Endothelial cell of umbilical vein (primary cell): ENCODE measurements at regions not wholly inside any gene's neighbourhood (a gene's known extent, or its start where the extent isn't known, plus 50 kb on each side); places are given as distances from the start of the nearest gene placed in this dataset.

Source experiments
- BruUV-seq: library from RNA; stranded (reverse); fragments of 400-500 nt; replicated peaks from 2 replicates; lab custom pipeline; 2021; lab: Mats Ljungman, UMichigan
- CTCF ChIA-PET: fragments of 300-600, 350-600 bp; sonication (Branson Sonifier 250); formaldehyde crosslinking; loops from one replicate; lab custom pipeline; 2021; ENCODE audit warnings: antibody characterized with exemption, inconsistent platforms; lab: Charles Lee
- POLR2A ChIA-PET: fragments of 300-600, 350-600 bp; sonication (Branson Sonifier 250); formaldehyde crosslinking; loops from one replicate; lab custom pipeline; 2021; ENCODE audit warnings: antibody characterized with exemption, inconsistent platforms; lab: Charles Lee
- DNase-seq: peaks from one replicate; pipeline ENCODE4 v3.0.0-alpha.2; 2011; ENCODE audit warnings: low read depth, low spot score
- FAIRE-seq: peaks from 2 replicates; lab custom pipeline; 2011; peaks lifted over from hg19 to GRCh38; lab: Jason Lieb, UNC
- H2AFZ ChIP-seq: 2 replicates; pipeline ENCODE4 v1.6.0; 2012; ENCODE audit warnings: low read depth, low read length, control low read depth, inconsistent platforms
- H3K27ac ChIP-seq: 2 replicates; pipeline ENCODE4 v1.5.1; 2011; ENCODE audit warnings: low read depth, mild to moderate bottlenecking, control low read depth, low read length, moderate library complexity; ENCODE audit not compliant: insufficient read depth
- H3K27me3 ChIP-seq, 2 experiments: 2 replicates each; pipeline versions ENCODE4 v1.6.0 to v1.6.1; 2011; ENCODE audit warnings: low read length in 2 of 2, mixed read lengths in 1 of 2; ENCODE audit not compliant: control insufficient read depth in 2 of 2, insufficient read depth in 2 of 2
- H3K36me3 ChIP-seq, 2 experiments: 2 replicates in 1 of 2; 3 replicates in 1 of 2; pipeline ENCODE4 v1.5.1; 2011; ENCODE audit warnings: low read length in 2 of 2, mild to moderate bottlenecking in 1 of 2, moderate library complexity in 1 of 2; ENCODE audit not compliant: control insufficient read depth in 2 of 2, insufficient read depth in 2 of 2; ENCODE audit errors: extremely low read depth in 1 of 2
- H3K4me1 ChIP-seq: 3 replicates; pipeline ENCODE4 v1.5.1; 2011; ENCODE audit warnings: mild to moderate bottlenecking, low read length; ENCODE audit not compliant: control insufficient read depth, insufficient read depth; ENCODE audit errors: extremely low read depth
- H3K4me2 ChIP-seq: 2 replicates; pipeline ENCODE4 v1.6.1; 2011; ENCODE audit warnings: low read length, control low read depth, mixed read lengths; ENCODE audit not compliant: insufficient read depth
- H3K4me3 ChIP-seq, 3 experiments: fragments of 200-600 bp in 1 of 3; sonication (generic), shearing (Covaris generic) in 1 of 3; replicated peaks in 1 of 3; 2 replicates each; pipeline ENCODE4 v1.5.1; 2011 to 2016; ENCODE audit warnings: control low read depth in 3 of 3, low read length in 3 of 3, mild to moderate bottlenecking in 2 of 3, inconsistent platforms in 1 of 3, low read depth in 1 of 3, moderate library complexity in 1 of 3; ENCODE audit not compliant: insufficient read depth in 1 of 3
- H3K79me2 ChIP-seq: 2 replicates; pipeline ENCODE4 v1.6.0; 2012; ENCODE audit warnings: low read length, inconsistent platforms; ENCODE audit not compliant: control insufficient read depth, insufficient read depth
- H3K9ac ChIP-seq: replicated peaks from 2 replicates; pipeline ENCODE3; 2011; ENCODE audit warnings: low read length, control low read depth; ENCODE audit not compliant: insufficient read depth; ENCODE audit errors: extremely low read depth
- H3K9me1 ChIP-seq: replicated peaks from 3 replicates; pipeline ENCODE4 v1.6.0; 2011; ENCODE audit warnings: mild to moderate bottlenecking, low read length; ENCODE audit not compliant: control insufficient read depth, insufficient read depth; ENCODE audit errors: extremely low read depth
- H3K9me3 ChIP-seq: replicated peaks from 2 replicates; pipeline ENCODE4 v1.5.1; 2012; ENCODE audit warnings: low read length, inconsistent platforms; ENCODE audit not compliant: control insufficient read depth, insufficient read depth
- H4K20me1 ChIP-seq: replicated peaks from 2 replicates; pipeline ENCODE3; 2011; ENCODE audit warnings: mild to moderate bottlenecking, low read length; ENCODE audit not compliant: control insufficient read depth, insufficient read depth; ENCODE audit errors: extremely low read depth
- EZH2 ChIP-seq: IDR thresholded peaks from 2 replicates; pipeline ENCODE4 v1.6.1; 2012; ENCODE audit warnings: borderline replicate concordance, low read depth, mild to moderate bottlenecking, moderate library complexity, low read length, inconsistent platforms; ENCODE audit not compliant: severe bottlenecking
- FOS ChIP-seq: IDR thresholded peaks from 2 replicates; pipeline ENCODE4 v1.6.1; 2011; ENCODE audit warnings: mild to moderate bottlenecking, low read length, moderate library complexity, borderline replicate concordance; ENCODE audit not compliant: insufficient read depth
- GATA2 ChIP-seq: IDR thresholded peaks from 2 replicates; pipeline ENCODE4 v1.7.0; 2011; ENCODE audit warnings: low read depth, mild to moderate bottlenecking, moderate library complexity, mixed read lengths, low read length; ENCODE audit not compliant: insufficient read length, insufficient read depth
- JUN ChIP-seq: IDR thresholded peaks from 2 replicates; pipeline ENCODE4 v1.6.1; 2011; ENCODE audit warnings: borderline replicate concordance, low read depth; ENCODE audit not compliant: insufficient read length, insufficient read depth
- MYC ChIP-seq: IDR thresholded peaks from one replicate; pipeline ENCODE4 v1.6.1; 2011; ENCODE audit warnings: mild to moderate bottlenecking, low read depth, low read length
- POLR2A ChIP-seq: IDR thresholded peaks from 2 replicates; pipeline ENCODE4 v1.6.1; 2012; ENCODE audit warnings: low read depth, mild to moderate bottlenecking, control low read depth, low read length
- POLR2AphosphoS5 ChIP-seq: IDR thresholded peaks from 2 replicates; pipeline ENCODE4 v1.6.1; 2012; ENCODE audit warnings: low read depth, mild to moderate bottlenecking, control low read depth, low read length, moderate library complexity; ENCODE audit not compliant: insufficient read depth
- dilution Hi-C: fragments of 300-500 bp; cut with MboI; formaldehyde crosslinking; loops from one replicate; pipeline ENCODE4 v1.15.0; 2019; ENCODE audit warnings: low sequenced_read_pairs; ENCODE audit not compliant: extremely low pct_ligation_motif_present
- intact Hi-C: fragments of 100-400 bp; cut with micrococcal nuclease; formaldehyde crosslinking; loops from one replicate; pipeline ENCODE4 v1.10.0; 2022
- TF ChIP-seq, protein P1 (sequence below), 2 donors: IDR thresholded peaks; 1 replicate in 1 of 2; 2 replicates in 1 of 2; pipeline ENCODE4 v1.5.1; 2011; ENCODE audit warnings: low read length in 2 of 2, mild to moderate bottlenecking in 2 of 2, moderate library complexity in 2 of 2, control low read depth in 1 of 2, inconsistent platforms in 1 of 2, low read depth in 1 of 2; ENCODE audit not compliant: insufficient read depth in 1 of 2; ENCODE audit errors: extremely low read depth in 1 of 2

DNA sequence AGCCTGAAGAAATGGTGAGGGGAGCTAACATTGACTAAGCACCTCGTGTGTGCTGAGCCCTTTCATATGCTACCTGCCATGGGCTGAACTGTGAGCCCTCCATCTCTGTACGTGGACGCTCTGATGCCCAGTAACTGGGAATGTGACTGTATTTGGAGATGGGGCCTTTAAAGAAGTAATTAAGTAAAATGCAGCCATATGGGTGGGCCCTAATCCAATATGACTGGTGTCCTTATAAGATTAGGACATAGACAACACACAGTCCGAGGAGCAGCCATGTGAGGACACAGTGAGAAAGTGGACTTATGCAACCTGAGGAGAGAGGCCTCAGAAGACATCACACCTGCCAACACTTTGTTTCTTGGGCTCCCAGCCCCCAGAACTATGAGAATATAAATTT, 92.7 kb upstream of the ATP1B1 start:
- ChIA-PET POLR2A (no interaction called here), CTCF (no interaction called here)
- Histone ChIP-seq H3K4me3 (no peak overlapping the region), H3K4me1 (no peaks in the 10 kb centered on the region), H3K4me2 (no peak overlapping the region), H3K36me3 (no peaks in the 10 kb centered on the region), H2AFZ (no peak overlapping the region), H3K27ac (no peak overlapping the region), H3K9me1 (no peaks in the 10 kb centered on the region), H3K79me2 (no peaks in the 10 kb centered on the region), H3K9ac (no peak overlapping the region), H3K27me3 (no peaks in the 10 kb centered on the region), H3K9me3 (no peaks in the 10 kb centered on the region), H4K20me1 (no peaks in the 10 kb centered on the region)
- FAIRE-seq = no peak
- no TSS peak for BruUV-seq
- TF ChIP-seq, protein P1, sequence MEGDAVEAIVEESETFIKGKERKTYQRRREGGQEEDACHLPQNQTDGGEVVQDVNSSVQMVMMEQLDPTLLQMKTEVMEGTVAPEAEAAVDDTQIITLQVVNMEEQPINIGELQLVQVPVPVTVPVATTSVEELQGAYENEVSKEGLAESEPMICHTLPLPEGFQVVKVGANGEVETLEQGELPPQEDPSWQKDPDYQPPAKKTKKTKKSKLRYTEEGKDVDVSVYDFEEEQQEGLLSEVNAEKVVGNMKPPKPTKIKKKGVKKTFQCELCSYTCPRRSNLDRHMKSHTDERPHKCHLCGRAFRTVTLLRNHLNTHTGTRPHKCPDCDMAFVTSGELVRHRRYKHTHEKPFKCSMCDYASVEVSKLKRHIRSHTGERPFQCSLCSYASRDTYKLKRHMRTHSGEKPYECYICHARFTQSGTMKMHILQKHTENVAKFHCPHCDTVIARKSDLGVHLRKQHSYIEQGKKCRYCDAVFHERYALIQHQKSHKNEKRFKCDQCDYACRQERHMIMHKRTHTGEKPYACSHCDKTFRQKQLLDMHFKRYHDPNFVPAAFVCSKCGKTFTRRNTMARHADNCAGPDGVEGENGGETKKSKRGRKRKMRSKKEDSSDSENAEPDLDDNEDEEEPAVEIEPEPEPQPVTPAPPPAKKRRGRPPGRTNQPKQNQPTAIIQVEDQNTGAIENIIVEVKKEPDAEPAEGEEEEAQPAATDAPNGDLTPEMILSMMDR (IDR thresholded peaks at IDR 0.05; ENCODE audit: extremely low read depth in 1 of 2, insufficient read depth in 1 of 2, low read depth in 1 of 2, low read length in 2 of 2) = no peak
- TF ChIP-seq GATA2 (no peak), JUN (no peak), MYC (no peak), EZH2 (no peak), POLR2AphosphoS5 (no peak), POLR2A (no peak), FOS (no peak)
- DNase-seq = no peak
- intact Hi-C loops (no loop called here), dilution Hi-C loops (no loop called here)
